ENCODE measurements at regions not wholly inside any gene's neighbourhood (a gene's known extent, or its start where the extent isn't known, plus 50 kb on each side); places are given as distances from the start of the nearest gene placed in this dataset.

- TF ChIP-seq EZH2phosphoT487 (IDR thresholded peaks at IDR 0.05; ENCODE audit: insufficient read depth, low read depth) (no peak), EZH2 (IDR thresholded peaks at IDR 0.05; ENCODE audit: insufficient read depth, poor library complexity, severe bottlenecking) (no peak)
Measured at GRCh38 chr21:35144978-35145377, 95.9 kb upstream of the RUNX1 start.
